ENCODE measurements at regions not wholly inside any gene's neighbourhood (a gene's known extent, or its start where the extent isn't known, plus 50 kb on each side); places are given as distances from the start of the nearest gene placed in this dataset.
"Not testable (repeated sequence)": the region's sequence is repeated elsewhere in the genome, so short reads cannot be mapped to it uniquely, and the experiment has no call there.

DNA sequence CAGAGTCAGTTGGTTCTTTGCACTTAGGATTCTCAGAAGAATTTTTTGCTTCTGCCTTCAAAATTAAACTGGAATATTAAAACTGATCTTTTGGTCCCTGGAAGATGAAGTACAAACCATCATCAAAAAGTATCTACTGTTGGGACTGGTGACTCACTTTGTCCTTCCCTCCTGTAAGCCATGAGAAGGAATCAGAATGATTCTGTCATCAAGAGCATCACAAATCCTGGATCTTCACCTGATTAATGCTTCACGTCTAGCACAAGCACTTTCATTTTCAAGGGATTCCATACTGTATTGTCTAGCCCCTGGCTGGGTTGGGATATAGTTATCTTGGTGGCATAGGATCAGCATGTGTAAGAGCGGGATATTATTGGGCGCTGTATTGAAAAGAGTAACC is 69.3 kb upstream of the CYP1B1 start:
- no peak for DNase-seq

DNA sequence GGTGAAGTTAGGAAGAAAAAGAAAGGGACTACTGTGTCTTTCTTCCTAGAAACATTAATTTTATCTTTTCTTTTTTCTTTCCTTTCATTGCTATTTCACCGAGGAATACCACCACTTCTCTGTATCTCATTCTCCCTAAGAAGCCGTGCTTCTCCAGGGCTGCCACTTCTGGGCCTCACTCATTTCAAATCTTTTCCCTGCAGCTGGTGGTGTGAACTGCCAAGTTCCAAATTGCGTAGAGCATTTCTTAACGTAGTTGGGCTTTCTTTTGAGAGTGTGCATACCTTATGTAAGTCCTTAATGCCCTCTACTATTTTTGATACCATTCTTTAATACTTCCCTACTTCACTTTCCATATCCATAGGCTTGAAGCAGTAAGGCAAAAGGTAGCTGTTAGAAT is 66.7 kb upstream of the CYP1B1 start:
- no peak for DNase-seq

DNA sequence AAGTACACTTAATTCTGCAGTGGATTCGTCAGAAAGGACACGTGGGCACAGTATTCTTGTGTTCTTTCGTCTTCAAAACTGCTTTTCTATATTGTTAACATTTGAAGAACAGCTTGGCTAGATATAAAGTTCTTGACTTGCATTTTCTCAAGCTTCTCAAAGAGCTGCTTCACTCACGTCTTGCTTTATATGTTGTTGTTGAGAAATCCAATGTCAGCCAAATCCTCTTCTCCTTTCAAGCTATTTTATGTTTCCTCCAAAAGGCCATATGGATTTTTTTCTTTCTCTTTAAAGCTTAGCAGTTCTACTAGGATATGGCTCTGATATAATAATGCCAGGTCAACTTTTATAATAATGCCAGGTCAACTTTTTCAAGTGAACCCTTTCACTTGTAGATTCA is 65.5 kb upstream of the CYP1B1 start:
- DNase-seq: no peak

DNA sequence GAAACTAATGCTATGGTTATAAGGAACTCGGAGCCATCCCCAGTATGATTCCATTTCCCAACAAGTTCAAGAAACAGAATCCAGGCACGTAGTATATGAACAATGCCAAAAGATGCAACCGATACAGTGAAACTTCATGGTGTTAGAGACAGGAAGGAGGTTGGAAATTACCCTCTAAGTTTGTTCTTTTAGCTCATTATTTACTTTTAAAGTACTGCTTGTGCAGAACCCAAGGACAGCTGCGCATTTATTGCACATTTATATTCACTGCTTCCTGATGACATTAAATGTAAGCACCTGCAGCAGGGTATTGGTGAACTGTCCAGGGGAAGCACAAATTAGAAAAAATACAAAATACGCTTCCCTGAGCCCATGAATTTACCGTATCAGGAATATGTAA is 63.0 kb upstream of the CYP1B1 start:
- no peak for DNase-seq

DNA sequence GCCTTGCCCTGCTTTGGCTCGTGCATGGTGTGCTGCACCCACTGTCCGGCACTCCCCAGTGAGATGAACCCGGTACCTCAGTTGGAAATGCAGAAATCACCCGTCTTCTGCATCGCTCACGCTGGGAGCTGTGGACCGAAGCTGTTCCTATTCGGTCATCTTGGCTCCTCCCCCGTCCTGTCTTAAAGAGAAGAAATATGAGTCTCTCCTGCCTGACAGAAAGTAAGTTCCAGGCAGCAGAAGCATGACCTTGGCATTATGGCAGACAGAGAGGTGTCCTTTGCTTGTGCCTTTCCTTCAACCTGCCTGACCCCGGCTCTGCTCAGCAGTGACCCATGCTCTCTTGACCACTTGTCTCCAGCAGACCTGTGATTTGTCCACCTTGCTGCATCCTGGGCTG is 62.5 kb upstream of the CYP1B1 start:
- no peak for DNase-seq

DNA sequence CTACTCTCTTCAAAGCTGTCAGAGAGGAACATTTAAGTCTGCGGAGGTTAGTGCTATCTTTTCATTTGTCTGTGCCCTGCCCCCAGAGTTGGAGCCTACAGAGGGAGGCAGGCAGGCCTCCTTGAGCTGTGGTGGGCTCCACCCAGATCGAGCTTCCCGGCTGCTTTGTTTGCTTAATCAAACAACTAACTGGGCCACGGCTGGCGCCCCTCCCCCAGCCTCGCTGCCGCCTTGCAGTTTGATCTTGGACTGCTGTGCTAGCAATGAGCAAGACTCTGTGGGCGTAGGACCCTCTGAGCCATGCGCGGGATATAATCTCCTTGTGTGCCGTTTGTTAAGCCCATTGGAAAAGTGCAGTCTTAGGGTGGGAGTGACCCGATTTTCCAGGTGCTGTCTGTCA is 62.0 kb upstream of the CYP1B1 start:
- DNase-seq: not testable (repeated sequence)

DNA sequence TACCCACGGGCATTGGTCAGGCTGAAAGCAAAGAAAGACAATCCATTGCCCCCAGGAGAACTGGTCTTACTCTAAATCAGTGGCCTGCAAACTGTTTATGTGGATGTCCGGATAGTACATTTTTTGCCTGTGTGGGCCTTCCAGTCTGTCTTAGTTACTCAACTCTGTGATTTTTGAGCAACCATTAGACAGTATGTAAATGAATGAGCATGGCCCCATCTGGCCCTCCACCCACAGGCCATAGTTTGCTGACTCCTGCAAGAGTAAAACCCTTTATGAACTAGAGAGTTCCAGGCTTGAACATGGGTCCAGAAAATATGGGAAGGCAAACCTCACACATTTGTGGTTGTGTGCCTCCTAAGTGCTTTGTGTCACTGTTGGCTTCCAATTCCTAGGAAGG is 55.7 kb upstream of the CYP1B1 start:
- DNase-seq: no peak

DNA sequence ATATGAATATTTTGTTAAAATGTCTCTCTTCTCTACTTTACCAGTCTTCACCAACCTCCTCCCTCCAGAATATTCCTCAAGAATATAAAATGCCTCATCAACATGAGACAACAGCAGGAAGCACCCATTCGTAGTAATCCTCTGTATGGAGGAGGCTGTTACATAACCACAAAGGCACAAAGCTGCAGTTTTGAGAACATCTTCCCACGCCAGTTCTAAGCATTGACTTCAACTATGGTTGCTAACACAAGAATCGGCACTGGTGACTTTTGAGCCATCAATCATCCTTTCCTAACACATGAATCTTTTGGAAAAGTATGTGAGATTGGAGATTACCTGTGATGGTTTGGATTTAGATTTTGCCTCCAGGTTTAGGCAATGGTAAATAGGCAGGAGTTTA is 54.9 kb upstream of the CYP1B1 start:
- no peak for DNase-seq

DNA sequence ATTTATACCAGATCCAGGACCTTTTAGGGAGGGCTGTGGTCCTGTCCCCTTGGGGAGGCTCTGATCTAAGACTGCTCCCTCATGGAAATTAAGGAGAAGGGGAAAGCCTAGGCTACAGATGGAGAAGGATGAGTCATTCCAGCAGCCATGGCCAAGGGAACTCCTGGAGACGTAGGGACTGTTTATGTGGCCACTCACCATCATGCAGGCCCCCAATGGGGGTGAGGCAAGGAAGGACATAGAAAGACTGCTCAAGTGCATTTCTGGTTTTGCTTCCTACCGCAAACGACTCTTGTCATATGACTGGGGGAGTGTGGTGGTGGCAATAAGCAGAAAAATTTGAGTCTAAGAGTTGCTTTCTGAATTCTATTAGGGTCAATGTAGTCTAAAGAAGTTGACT is 54.0 kb upstream of the CYP1B1 start:
- no peak for DNase-seq

DNA sequence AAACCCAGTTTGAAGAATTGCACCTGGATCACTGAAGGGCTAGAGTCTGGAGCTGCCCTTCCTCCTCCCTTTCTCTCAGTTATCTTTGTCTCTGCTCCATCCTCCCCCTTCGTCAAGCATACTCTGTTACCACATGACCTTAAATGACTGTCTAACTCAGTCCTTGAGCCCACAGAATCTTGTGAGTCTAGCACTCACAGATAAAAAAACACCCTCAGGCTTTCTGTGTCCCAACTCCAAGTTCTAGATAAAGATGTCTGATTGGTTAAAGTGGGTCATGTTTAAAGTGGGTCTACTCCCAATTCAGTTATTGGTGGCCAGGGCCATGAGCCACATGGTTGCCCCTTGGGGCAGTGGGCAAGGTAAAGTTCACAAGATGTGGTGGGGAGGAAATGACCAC is 53.5 kb upstream of the CYP1B1 start:
- DNase-seq: no peak

DNA sequence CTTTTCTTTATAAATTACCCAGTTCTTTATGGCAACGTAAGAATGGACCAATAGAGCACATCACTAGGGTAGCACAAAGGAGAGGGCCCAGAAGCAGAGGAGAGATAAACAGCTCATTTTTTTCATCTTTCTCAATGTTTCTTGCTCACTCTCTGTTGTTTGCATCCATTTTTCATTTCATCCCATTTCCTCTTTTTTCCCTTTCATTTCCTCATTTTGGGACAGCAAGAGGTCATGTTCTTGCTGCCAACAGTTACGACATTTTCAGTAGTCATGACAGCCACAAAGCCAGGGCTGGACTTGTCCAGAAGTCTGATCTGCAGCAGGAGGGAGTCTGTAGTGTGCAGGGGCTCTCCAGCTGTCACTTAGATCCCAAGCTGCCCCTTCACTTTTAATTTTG is 52.7 kb upstream of the CYP1B1 start:
- peak; percentile 64 for DNase-seq

DNA sequence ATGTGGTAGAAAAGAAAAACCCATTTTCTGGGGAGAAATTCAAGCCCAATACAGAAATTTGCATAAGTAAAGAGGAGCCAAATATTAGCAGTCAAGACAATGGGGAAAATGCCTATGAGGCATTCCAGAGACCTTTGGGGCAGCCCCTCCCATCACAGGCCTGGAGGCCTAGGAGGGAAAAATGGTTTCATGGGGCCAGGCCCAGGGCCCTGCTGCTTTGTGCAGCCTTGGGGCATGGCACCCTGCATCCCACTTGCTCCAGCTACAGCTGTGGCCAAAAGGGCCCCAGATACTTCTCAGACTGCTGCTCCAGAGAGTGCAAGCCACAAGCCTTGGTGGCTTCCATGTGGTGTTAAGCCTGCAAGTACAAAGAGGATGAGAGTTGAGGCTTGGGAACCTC is 51.3 kb upstream of the CYP1B1 start:
- no peak for DNase-seq

DNA sequence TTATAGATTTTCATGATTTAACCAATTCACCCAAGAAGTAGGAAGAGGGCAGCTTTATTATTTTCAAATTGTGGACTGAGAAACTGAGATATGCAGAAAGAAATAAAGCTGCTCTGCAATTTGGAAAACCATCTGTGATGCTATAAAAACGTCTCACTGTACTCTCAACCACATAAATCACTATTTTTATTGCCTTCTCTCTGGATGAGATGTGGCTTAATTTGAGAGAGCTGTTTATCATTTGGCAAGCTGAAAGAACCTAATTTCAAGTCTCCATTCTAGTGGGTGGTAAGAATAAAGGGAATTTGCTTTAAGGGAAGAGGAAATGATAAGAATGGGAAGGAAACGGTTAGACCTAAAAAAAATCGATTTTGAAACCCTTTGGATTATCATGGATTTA is 49.9 kb upstream of the CYP1B1 start:
- DNase-seq: no peak

Measured in RPMI8226 (cell line).